ENCODE measurements at regions not wholly inside any gene's neighbourhood (a gene's known extent, or its start where the extent isn't known, plus 50 kb on each side); places are given as distances from the start of the nearest gene placed in this dataset.

DNA sequence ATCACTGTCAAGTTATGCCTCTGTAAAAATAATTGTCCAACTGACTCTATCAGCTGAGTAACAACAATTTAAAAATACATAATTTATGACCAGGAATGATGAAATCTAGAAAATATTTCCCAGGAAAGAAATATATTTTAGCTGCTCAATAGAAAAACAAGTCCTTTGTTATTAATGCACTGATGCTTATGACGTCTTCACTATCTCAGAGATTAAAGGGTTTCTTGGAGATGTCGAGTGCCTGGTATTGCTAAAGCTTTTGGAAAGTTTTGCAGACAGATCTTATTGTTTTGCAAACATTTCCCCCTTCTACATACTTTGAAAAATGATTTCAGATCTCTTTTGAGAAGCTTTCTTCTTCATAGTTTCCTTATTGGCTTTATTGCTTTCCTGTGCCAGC, 154.6 kb upstream of the RPS6KA3 start:
- DNase-seq, result no peak

DNA sequence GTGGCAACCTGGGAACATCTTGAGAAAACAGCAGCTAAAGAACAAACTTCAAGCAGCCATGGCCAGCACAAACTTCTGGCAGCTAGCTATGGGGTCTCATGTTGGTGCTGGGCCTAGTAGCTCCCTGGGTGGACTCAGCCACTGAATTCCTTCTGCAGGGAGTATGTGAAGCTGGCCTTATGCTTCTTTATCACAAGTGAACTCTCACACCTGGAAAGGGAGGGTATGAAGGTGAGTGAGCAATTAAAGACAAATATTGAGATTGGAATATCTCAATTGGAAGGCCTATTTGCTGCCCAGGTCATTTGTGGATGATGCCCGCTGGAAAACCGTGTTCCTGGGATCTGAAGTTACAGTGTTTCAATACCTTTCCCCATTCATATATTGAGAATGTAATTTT, 153.3 kb upstream of the RPS6KA3 start:
- DNase-seq, result no peak

DNA sequence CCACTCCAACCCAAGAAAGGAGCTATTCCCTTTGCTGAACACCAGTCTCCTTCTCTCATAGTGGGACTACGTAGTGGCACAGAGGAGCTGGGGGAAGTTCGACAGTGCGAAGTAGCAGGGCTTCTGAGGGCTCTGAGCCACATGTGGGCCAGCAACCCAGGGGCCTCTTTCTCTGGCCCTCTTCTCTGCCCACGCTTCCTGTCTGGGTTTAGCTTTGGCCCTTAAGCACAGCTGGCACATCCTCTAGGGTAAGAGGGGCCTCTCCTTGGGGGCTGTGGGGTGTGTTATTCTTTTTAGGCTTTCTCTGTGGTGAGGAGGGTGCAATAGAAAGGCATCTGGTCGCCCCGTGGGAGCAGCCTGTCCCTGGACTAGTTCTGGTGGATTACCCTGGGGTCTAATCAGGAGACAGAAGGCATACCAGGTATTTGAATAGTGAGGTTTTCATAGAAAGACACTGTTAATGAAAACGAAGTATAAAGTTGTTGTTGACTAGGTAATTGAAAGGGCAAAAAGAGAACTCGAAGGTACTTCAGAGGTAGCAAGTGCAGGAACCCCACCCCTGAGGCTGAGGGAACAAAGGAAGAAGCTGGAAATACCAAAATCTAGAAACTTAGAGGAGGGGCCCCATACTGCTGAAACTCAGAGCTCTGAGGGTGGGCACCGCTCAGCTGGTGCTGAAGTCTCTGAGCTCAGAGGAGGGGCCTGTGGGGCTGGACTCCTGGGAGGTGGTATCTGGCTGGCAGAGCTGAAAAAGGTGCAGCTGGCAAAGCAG, 151.9 kb upstream of the RPS6KA3 start:
- no peak for DNase-seq

GRCh38 chrX:20414762-20415445, 148.2 kb upstream of the RPS6KA3 start:
- peak; percentile 10 for DNase-seq

- no peak for DNase-seq
Measured at GRCh38 chrX:20414066-20414465, 147.4 kb upstream of the RPS6KA3 start.

- DNase-seq, result no peak
Measured at GRCh38 chrX:20412871-20413486, 146.3 kb upstream of the RPS6KA3 start.

- no peak for DNase-seq
Measured at GRCh38 chrX:20410540-20410939, 143.8 kb upstream of the RPS6KA3 start.

- DNase-seq, result no peak
Measured at GRCh38 chrX:20409991-20410390, 143.3 kb upstream of the RPS6KA3 start.

- no peak for DNase-seq
Measured at GRCh38 chrX:20402956-20403355, 136.2 kb upstream of the RPS6KA3 start.

- DNase-seq, result no peak
Measured at GRCh38 chrX:20399728-20400414, 133.2 kb upstream of the RPS6KA3 start.

DNA sequence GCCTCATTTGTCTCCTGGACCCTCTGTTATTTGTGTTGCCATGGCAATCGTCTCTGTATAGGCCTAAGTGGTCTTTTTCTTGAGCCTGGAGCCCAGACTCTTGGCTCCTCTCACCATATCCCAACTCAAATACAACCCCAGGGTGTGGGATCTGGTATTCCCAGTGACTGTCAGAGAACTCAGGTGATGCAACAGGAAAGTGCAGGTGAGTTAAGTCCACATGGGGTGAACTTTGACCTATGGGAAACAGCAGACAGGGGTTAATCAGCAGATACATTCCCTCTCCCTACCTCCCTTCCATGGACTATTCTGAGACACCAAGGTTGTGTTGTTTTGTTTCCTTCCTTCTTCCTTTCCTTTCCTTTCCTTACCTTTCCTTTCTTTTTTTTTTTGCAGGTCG, 130.9 kb upstream of the RPS6KA3 start:
- DNase-seq, result no peak

- no peak for DNase-seq
Measured at GRCh38 chrX:20394451-20394850, 127.7 kb upstream of the RPS6KA3 start.

DNA sequence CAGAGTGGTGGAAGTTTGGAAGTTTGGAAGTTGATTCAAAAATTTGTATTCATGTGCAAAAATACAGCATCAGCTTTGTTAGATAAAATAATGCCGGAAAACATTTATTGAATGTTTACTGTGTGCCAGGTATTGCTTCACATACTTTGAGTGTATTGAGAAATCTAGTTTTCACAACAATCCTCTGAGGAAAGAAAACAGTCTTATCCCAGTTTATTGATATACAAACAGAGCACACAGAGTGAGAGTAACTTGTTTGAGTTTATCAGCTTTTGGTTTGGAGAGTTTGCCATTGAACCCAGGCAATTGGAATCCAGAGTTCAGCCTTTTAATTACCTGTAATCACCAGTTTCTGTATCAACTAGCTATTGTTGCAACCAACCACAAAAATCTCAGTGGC, 127.2 kb upstream of the RPS6KA3 start:
- no peak for DNase-seq

- DNase-seq, result no peak
Measured at GRCh38 chrX:20388594-20388993, 121.9 kb upstream of the RPS6KA3 start.

- no peak for DNase-seq
Measured at GRCh38 chrX:20383477-20383876, 116.8 kb upstream of the RPS6KA3 start.

DNA sequence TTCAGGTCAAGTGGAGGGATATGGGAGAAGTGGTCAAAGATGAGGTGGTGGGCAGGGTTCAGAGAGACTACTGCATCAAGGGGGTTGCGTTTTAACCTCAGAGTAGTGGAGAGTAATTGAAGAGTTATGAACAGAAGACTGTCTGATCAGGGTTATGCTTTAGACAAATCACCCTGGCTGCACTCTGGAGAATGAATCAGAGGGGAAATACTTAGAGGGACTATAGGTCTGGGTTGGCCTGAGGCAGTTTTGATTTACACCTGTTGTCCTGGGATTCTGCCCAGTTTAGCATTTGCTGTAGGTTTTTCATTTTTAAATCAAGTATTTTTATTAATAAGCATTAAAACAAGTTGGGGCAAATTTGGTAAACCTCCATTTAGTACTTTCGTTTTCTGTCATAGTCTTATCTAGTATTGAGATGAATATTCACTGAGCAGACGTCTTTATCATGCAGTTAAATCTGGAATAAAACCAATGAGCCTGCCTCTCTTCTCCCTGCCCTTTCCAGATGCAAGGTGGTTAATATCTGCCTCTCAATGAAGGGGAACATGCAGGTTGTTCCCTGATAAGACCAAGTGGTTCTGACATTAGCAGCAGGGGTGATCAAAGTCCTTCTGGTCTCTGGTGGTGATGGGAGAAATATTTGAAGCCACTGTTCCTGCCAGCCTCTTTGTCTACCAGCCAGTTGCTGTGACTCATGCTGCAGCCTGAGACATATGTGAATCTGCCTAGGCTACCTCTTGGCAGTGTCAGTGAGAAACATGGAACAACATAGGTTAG, 116.0 kb upstream of the RPS6KA3 start:
- DNase-seq, result no peak

DNA sequence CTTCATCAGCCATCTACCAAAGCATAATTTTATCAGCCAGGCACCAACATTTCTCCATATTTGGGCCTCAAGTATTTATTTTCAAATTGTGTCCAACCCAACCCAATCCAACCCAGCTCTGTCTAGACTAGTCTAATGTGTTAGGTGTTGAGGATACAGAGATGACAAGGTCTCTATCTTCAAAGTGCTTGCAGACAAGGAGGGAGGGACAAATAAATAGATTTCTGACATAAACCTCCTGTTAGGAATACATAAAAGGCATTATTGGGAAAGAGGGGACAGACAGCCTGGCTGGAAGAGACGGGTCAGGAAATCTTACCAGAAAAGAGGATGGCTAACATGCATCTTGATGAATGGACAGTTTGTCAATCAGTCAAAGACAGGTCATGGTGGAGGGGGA, 115.4 kb upstream of the RPS6KA3 start:
- DNase-seq, result no peak

- DNase-seq, result no peak
Measured at GRCh38 chrX:20378233-20378920, 111.7 kb upstream of the RPS6KA3 start.

GRCh38 chrX:20374900-20375438, 108.3 kb upstream of the RPS6KA3 start:
- DNase-seq, result no peak

DNA sequence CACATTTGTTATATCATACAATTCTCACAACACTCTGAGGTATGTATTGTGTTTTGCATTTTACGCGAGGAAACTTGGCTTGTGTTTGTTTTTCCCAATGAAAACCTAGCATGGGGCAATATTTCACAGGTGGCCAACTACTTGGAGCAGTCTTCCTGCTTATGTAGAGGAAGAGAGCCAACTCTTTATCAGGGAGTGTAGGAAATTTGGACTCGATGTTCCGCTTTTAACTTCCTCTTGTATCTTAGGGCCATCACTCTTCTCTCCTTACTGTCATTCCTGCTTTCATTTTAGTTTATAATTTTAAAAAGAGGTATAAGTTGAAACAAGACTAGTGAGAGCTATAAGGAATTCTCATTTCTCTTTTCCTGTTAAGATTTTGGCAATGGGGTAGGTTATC, 107.7 kb upstream of the RPS6KA3 start:
- no peak for DNase-seq

DNA sequence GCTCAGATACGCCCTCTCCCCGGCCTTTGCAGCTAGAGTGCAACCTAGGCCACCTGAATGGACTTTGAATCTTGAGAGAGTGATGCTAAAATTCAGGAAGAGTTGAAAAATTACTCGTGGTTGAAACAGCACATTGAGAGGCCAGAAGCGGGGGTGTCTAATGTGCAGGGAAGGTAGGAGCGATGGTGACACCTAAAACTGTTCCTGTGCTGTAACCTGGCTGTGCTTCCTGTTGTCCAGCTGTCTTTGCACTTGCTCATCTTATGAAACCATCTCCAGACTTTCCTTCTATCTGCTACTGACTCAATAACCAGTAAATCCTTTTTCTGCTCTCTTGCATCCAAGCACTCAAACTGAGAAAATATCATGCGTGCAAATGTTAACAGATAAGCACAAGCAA, 106.4 kb upstream of the RPS6KA3 start:
- no peak for DNase-seq

DNA sequence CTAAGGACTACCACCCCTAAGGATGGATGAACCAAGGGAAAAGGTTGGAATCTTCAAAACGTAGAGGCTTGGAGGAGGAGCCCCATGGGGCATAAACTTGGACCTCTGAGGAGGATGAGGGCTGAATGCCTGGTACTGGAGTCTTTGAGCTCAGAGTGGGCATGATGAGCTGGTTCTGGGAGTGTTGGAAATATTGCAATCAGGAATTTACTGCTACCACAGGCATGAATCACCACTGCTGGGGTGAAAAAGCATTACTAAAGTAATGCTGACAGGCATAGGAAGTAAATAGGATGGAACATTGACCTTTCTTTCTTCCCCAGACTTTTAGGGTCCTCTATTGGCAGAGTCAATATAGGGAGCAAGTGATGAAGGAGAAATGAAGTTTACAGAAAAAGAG, 105.8 kb upstream of the RPS6KA3 start:
- DNase-seq, result no peak
